OCI-LY3 (cell line): ENCODE measurements at regions not wholly inside any gene's neighbourhood (a gene's known extent, or its start where the extent isn't known, plus 50 kb on each side); places are given as distances from the start of the nearest gene placed in this dataset.

Experiments
- H2AFZ ChIP-seq: fragments of 200-600, 300-600 bp; shearing (Covaris generic); 2 replicates; pipeline ENCODE4 v1.6.0; 2014; ENCODE audit warnings: antibody characterized with exemption, low read depth, low read length
- H3K27ac ChIP-seq: fragments of 200-600, 300-600 bp; sonication (generic); 2 replicates; pipeline ENCODE4 v1.5.1; 2014; ENCODE audit warnings: mild to moderate bottlenecking, low read length, moderate library complexity, mixed read lengths
- H3K27me3 ChIP-seq: fragments of 200-600, 300-600 bp; sonication (generic); 2 replicates; pipeline ENCODE4 v1.6.1; 2014; ENCODE audit warnings: low read depth, low read length, mixed read lengths
- H3K36me3 ChIP-seq: fragments of 200-600, 300-600 bp; sonication (generic); replicated peaks from 2 replicates; pipeline ENCODE3; 2014; ENCODE audit warnings: low read depth, low read length, mixed read lengths
- H3K4me1 ChIP-seq: fragments of 300-600, 200-600 bp; sonication (generic); 2 replicates; pipeline ENCODE4 v1.6.1; 2014; ENCODE audit warnings: low read length, mixed read lengths
- H3K4me2 ChIP-seq: fragments of 200-600, 300-600 bp; sonication (generic); 2 replicates; pipeline ENCODE4 v1.6.1; 2014; ENCODE audit warnings: low read length, mixed read lengths
- H3K4me3 ChIP-seq: fragments of 300-600, 200-600 bp; sonication (generic); 2 replicates; pipeline ENCODE4 v1.5.1; 2014; ENCODE audit warnings: antibody characterized with exemption, mild to moderate bottlenecking, low read length, moderate library complexity
- H3K79me2 ChIP-seq: fragments of 300-600, 200-600 bp; shearing (Covaris generic); 2 replicates; pipeline ENCODE4 v1.6.1; 2014; ENCODE audit warnings: mild to moderate bottlenecking, low read length, mixed read lengths
- H3K9ac ChIP-seq: fragments of 300-600, 200-600 bp; shearing (Covaris generic); 2 replicates; pipeline ENCODE4 v1.6.0; 2014; ENCODE audit warnings: mild to moderate bottlenecking, low read length, moderate library complexity
- H3K9me3 ChIP-seq: fragments of 200-600, 300-600 bp; shearing (Covaris generic); 2 replicates; pipeline ENCODE4 v1.6.1; 2014; ENCODE audit warnings: low read length, mixed read lengths; ENCODE audit not compliant: insufficient read depth
- H4K20me1 ChIP-seq: fragments of 200-600, 300-600 bp; sonication (generic); 2 replicates; pipeline ENCODE4 v1.6.1; 2016; ENCODE audit warnings: low read length, mixed read lengths; ENCODE audit not compliant: insufficient read depth
- CTCF ChIP-seq: fragments of 200-600, 300-600 bp; sonication (generic); IDR thresholded peaks from 2 replicates; pipeline ENCODE4 v1.5.1; 2014; ENCODE audit warnings: antibody characterized with exemption, low read length, low read depth
- EZH2phosphoT487 ChIP-seq: fragments of 200-600 bp; shearing (Covaris generic); IDR thresholded peaks from 2 replicates; pipeline ENCODE4 v1.6.1; 2018; ENCODE audit warnings: antibody characterized with exemption, mixed run types, low read depth

DNA sequence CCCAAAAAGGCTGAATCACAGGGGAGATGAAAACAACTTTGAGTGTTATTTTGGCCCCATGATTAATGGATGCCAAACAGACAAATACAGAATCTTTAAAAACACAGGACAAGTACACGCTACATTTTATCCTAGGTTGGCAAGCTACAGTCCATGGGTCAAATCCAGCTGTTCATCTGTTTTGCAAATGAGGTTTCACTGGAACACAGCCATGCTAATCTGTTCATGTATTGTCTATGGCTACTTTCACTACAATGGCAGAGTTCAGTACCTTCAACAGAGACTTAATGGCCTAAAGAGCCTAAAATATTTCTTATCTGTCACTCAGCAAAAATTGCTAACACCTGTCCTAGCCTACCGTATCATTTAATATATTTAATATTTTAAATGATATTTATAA, 1548.5 kb upstream of the IGFBP7 start:
- Histone ChIP-seq H3K9me3 (no peaks in the 10 kb centered on the region), H3K79me2 (no peaks in the 10 kb centered on the region), H3K27ac (no peak overlapping the region), H3K4me1 (no peaks in the 10 kb centered on the region), H3K4me2 (no peak overlapping the region), H2AFZ (no peak overlapping the region), H3K27me3 (no peaks in the 10 kb centered on the region), H4K20me1 (no peaks in the 10 kb centered on the region), H3K4me3 (no peak overlapping the region), H3K9ac (no peak overlapping the region), H3K36me3 (no peaks in the 10 kb centered on the region)
- TF ChIP-seq EZH2phosphoT487 (no peak), CTCF (no peak)

DNA sequence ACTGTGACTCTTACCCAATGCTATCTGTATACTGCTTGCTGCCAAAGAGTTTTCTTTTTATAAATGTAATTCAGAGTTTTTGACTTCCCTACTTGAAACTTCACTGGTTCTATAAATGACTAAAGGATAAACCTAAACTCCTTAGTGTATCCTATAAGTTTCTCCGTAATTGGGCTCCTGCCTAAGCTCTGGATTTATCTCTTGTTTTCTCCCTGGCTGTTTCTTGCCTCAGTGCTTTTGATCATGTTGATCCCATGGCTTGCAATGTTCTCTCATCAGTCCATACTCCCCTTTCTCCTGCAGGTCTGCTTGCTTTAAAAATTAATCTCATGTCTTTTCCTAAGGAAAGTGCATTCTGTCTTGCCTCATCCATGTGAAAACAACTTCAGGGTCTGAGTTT, 1543.1 kb upstream of the IGFBP7 start:
- no peaks in the 10 kb centered on the region for H4K20me1 ChIP-seq
- no peaks in the 10 kb centered on the region for H3K9me3 ChIP-seq
- no peaks in the 10 kb centered on the region for H3K27me3 ChIP-seq
- no peak for TF ChIP-seq EZH2phosphoT487
- no peak for TF ChIP-seq CTCF
- H3K9ac ChIP-seq, result no peak overlapping the region
- no peaks in the 10 kb centered on the region for H3K79me2 ChIP-seq
- no peaks in the 10 kb centered on the region for H3K36me3 ChIP-seq
- H3K27ac ChIP-seq, result no peak overlapping the region
- no peaks in the 10 kb centered on the region for H3K4me1 ChIP-seq
- H3K4me3 ChIP-seq, result no peak overlapping the region
- no peak overlapping the region for H3K4me2 ChIP-seq
- H2AFZ ChIP-seq, result no peak overlapping the region

- H3K9me3 ChIP-seq, result no peaks in the 10 kb centered on the region
- no peak overlapping the region for H3K4me2 ChIP-seq
- no peak overlapping the region for H2AFZ ChIP-seq
- H3K27me3 ChIP-seq, result no peaks in the 10 kb centered on the region
- H3K9ac ChIP-seq, result no peak overlapping the region
- no peaks in the 10 kb centered on the region for H3K36me3 ChIP-seq
- no peaks in the 10 kb centered on the region for H4K20me1 ChIP-seq
- H3K4me1 ChIP-seq, result no peaks in the 10 kb centered on the region
- TF ChIP-seq EZH2phosphoT487, result no peak
- TF ChIP-seq CTCF, result no peak
- no peak overlapping the region for H3K4me3 ChIP-seq
- no peak overlapping the region for H3K27ac ChIP-seq
- H3K79me2 ChIP-seq, result no peaks in the 10 kb centered on the region
Measured at GRCh38 chr4:58649226-58649625, 1539.0 kb upstream of the IGFBP7 start.

- no peaks in the 10 kb centered on the region for H4K20me1 ChIP-seq
- TF ChIP-seq CTCF, result no peak
- TF ChIP-seq EZH2phosphoT487, result no peak
- no peak overlapping the region for H2AFZ ChIP-seq
- no peak overlapping the region for H3K4me3 ChIP-seq
- H3K9ac ChIP-seq, result no peak overlapping the region
- no peak overlapping the region for H3K27ac ChIP-seq
- no peak overlapping the region for H3K4me2 ChIP-seq
- no peaks in the 10 kb centered on the region for H3K9me3 ChIP-seq
- no peaks in the 10 kb centered on the region for H3K4me1 ChIP-seq
- H3K79me2 ChIP-seq, result no peaks in the 10 kb centered on the region
- no peaks in the 10 kb centered on the region for H3K27me3 ChIP-seq
- H3K36me3 ChIP-seq, result no peaks in the 10 kb centered on the region
Measured at GRCh38 chr4:58646126-58646525, 1535.9 kb upstream of the IGFBP7 start.
